CD4-positive, alpha-beta memory T cell (primary cell): ENCODE measurements at regions not wholly inside any gene's neighbourhood (a gene's known extent, or its start where the extent isn't known, plus 50 kb on each side); places are given as distances from the start of the nearest gene placed in this dataset.

Experiments used
- CTCF ChIA-PET: fragments of 350-600 bp; sonication (Branson Sonifier 250); formaldehyde crosslinking; loops from one replicate; lab custom pipeline; 2021; ENCODE audit warnings: inconsistent platforms; ENCODE audit not compliant: partially characterized antibody; lab: Charles Lee
- POLR2A ChIA-PET: fragments of 350-600 bp; sonication (Branson Sonifier 250); formaldehyde crosslinking; loops from one replicate; lab custom pipeline; 2021; ENCODE audit not compliant: partially characterized antibody; lab: Charles Lee
- DNase-seq, 5 donors: peaks; one replicate each; pipeline versions ENCODE4 v3.0.0 to v3.0.0-alpha.2; 2020 to 2022; ENCODE audit warnings: mixed read lengths in 1 of 5
- H3K27ac ChIP-seq: one replicate; pipeline ENCODE4 v1.7.0; 2013; ENCODE audit warnings: low read depth, low read length
- H3K27me3 ChIP-seq: 2 replicates; pipeline ENCODE4 v1.7.0; 2013; ENCODE audit warnings: mild to moderate bottlenecking, low read length, moderate library complexity; ENCODE audit not compliant: insufficient read depth
- H3K36me3 ChIP-seq: 2 replicates; pipeline ENCODE4 v1.7.0; 2013; ENCODE audit warnings: mild to moderate bottlenecking, low read length, moderate library complexity; ENCODE audit not compliant: insufficient read depth
- H3K4me1 ChIP-seq: 2 replicates; pipeline ENCODE4 v1.7.0; 2013; ENCODE audit warnings: mild to moderate bottlenecking, low read length, moderate library complexity; ENCODE audit not compliant: insufficient read depth
- H3K4me3 ChIP-seq, 2 donors: one replicate each; pipeline ENCODE4 v1.7.0; 2013; ENCODE audit warnings: low read length in 2 of 2, mild to moderate bottlenecking in 1 of 2
- H3K9me3 ChIP-seq, 2 donors: one replicate each; pipeline ENCODE4 v1.7.0; 2013; ENCODE audit warnings: low read length in 2 of 2, control low read depth in 1 of 2; ENCODE audit not compliant: control insufficient read depth in 1 of 2
- H3K27ac Mint-ChIP-seq, 7 donors: one replicate each; pipeline ENCODE4 v1.8.0; 2020 to 2021; ENCODE audit warnings: mixed read lengths in 7 of 7, mild to moderate bottlenecking in 6 of 7, inconsistent platforms in 3 of 7, moderate library complexity in 3 of 7
- H3K27me3 Mint-ChIP-seq, 2 donors: one replicate each; pipeline ENCODE4 v1.8.0; 2020 to 2021; ENCODE audit warnings: mixed read lengths in 2 of 2
- H3K36me3 Mint-ChIP-seq, 2 donors: one replicate each; pipeline ENCODE4 v1.8.0; 2020 to 2021; ENCODE audit warnings: mixed read lengths in 2 of 2, inconsistent platforms in 1 of 2, mild to moderate bottlenecking in 1 of 2
- H3K4me1 Mint-ChIP-seq, 4 donors: one replicate each; pipeline ENCODE4 v1.8.0; 2020 to 2021; ENCODE audit warnings: mixed read lengths in 4 of 4, mild to moderate bottlenecking in 1 of 4
- H3K4me3 Mint-ChIP-seq, 8 donors: one replicate each; pipeline ENCODE4 v1.8.0; 2020 to 2021; ENCODE audit warnings: mixed read lengths in 8 of 8, mild to moderate bottlenecking in 7 of 8, moderate library complexity in 6 of 8, inconsistent platforms in 3 of 8
- H3K9me3 Mint-ChIP-seq, 8 donors: one replicate each; pipeline ENCODE4 v1.8.0; 2020 to 2021; ENCODE audit warnings: mixed read lengths in 8 of 8, mild to moderate bottlenecking in 5 of 8, inconsistent platforms in 3 of 8, moderate library complexity in 1 of 8
- intact Hi-C: fragments of 100-400 bp; cut with micrococcal nuclease; formaldehyde crosslinking; loops from one replicate; pipeline ENCODE4 v1.15.1; 2023

DNA sequence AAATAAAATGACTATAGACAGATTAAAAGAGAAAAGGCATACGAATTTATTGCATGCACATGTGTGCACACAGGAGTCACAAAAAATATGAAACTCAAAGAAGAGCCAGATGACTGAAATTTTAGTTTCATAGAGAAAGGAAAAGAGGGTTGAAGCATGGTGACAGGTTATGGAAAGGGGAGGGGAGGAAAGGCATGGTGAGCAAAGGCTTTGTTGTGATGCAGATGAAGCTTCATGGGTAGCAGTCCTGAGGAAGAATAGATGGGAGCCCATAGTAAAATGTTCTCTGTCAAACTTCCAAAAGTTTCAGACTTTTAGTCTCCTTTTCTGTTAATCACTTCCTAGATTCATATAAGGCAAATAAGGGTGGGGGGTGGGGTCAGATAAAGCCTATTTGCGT lies 612.7 kb upstream of the ATP2B1 start:
- H3K4me3 Mint-ChIP-seq, result no peak overlapping the region

DNA sequence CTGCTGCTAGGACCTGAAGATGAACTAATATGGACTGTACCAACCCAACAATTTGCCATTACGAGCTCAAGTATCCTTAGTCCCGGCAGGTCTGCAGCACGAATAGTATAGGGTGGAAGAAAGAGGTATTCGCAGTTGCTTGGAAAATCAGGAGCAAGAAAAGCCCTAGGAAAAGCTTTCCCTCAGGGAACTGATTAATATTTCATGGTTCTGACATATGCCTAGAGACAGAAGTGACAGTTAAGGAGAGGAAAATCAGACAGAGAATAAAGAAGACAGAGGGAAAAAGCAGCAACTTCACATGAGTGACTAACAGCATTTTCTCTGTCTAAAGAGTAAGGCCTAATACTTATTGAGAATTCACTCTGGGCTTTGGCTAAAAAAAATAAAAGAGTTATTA lies 602.9 kb upstream of the ATP2B1 start:
- Histone ChIP-seq H3K36me3 (no peaks in the 10 kb centered on the region), H3K4me1 (no peaks in the 10 kb centered on the region), H3K9me3 (no peaks in the 10 kb centered on the region), H3K27me3 (no peaks in the 10 kb centered on the region), H3K4me3 (no peak overlapping the region), H3K27ac (no peak overlapping the region)
- no peak overlapping the region for H3K4me3 Mint-ChIP-seq
- H3K9me3 Mint-ChIP-seq, result no peaks in the 10 kb centered on the region
- POLR2A ChIA-PET, result no interaction called here
- H3K36me3 Mint-ChIP-seq, result no peaks in the 10 kb centered on the region
- CTCF ChIA-PET, result no interaction called here
- intact Hi-C loops, result no loop called here
- no peaks in the 10 kb centered on the region for H3K4me1 Mint-ChIP-seq
- H3K27me3 Mint-ChIP-seq, result peaks cover 7 to 9% of the 10 kb centered on the region in 2 donors
- no peak overlapping the region for H3K27ac Mint-ChIP-seq
- no peak for DNase-seq

More for the DNA sequence above, 612.7 kb upstream of the ATP2B1 start:
- no peak overlapping the region for H3K27ac ChIP-seq
- Mint-ChIP-seq H3K4me1 (no peaks in the 10 kb centered on the region), H3K36me3 (no peaks in the 10 kb centered on the region), H3K27ac (no peak overlapping the region), H3K27me3 (peaks cover 2% of the 10 kb centered on the region in 2 donors), H3K9me3 (peaks cover 0 to 3% (median 0%) of the 10 kb centered on the region in 8 donors)
- no peak overlapping the region for H3K4me3 ChIP-seq
- POLR2A ChIA-PET, result no interaction called here
- DNase-seq, result no peak
- CTCF ChIA-PET, result no interaction called here
- intact Hi-C loops, result no loop called here
- no peaks in the 10 kb centered on the region for H3K27me3 ChIP-seq
- H3K4me1 ChIP-seq, result no peaks in the 10 kb centered on the region
- H3K9me3 ChIP-seq, result no peaks in the 10 kb centered on the region
- no peaks in the 10 kb centered on the region for H3K36me3 ChIP-seq

DNA sequence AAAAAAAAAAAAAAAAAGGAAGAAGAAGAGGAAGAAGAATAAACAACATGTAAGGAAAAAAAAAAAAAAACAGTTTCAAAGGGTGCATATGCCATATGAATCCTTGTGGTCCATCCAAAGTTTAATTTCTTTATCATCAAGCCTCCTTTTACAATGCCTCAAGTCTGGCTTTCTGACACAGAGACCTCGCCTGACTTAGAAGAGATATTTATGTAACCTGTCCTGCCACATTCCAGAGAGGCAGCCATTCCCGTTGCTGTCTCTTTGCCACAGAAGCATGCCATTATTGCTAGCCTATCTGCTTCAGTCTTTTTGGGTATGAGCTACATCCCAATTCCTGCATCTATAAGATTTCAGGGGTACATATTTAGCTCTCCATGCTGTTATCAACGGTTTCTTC lies 596.7 kb upstream of the ATP2B1 start:
- Mint-ChIP-seq H3K4me1 (no peaks in the 10 kb centered on the region), H3K9me3 (no peaks in the 10 kb centered on the region), H3K27ac (no peak overlapping the region), H3K27me3 (peaks cover 3 to 7% of the 10 kb centered on the region in 2 donors), H3K4me3 (no peak overlapping the region), H3K36me3 (no peaks in the 10 kb centered on the region)
- ChIA-PET POLR2A (no interaction called here), CTCF (no interaction called here)
- intact Hi-C loops, result no loop called here
- H3K36me3 ChIP-seq, result no peaks in the 10 kb centered on the region
- no peaks in the 10 kb centered on the region for H3K27me3 ChIP-seq
- no peaks in the 10 kb centered on the region for H3K4me1 ChIP-seq
- no peaks in the 10 kb centered on the region for H3K9me3 ChIP-seq
- no peak overlapping the region for H3K27ac ChIP-seq
- no peak overlapping the region for H3K4me3 ChIP-seq
- DNase-seq, result no peak

DNA sequence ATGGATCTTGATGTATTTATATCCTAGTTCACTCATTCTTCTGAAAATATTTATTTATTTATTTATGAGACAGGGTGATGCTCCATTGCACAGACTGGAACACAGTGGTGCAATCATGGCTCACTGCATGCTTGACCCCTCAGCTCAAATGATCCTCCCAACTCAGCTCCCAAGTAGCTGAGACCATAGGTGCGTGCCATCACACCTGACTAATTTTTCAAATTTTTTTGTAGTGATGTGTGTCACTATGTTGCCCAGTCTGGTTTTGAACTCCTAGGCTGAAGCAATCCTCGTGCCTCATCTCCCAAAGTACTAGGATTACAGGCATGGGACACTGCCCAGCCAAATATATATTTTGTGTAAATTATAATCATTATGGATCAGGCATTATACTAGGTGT lies 595.6 kb upstream of the ATP2B1 start:
- H3K9me3 ChIP-seq, result no peaks in the 10 kb centered on the region
- no peak for DNase-seq
- no peaks in the 10 kb centered on the region for H3K36me3 ChIP-seq
- H3K27me3 Mint-ChIP-seq, result peaks cover 0 to 7% of the 10 kb centered on the region in 2 donors
- POLR2A ChIA-PET, result no interaction called here
- no peaks in the 10 kb centered on the region for H3K27me3 ChIP-seq
- H3K4me3 Mint-ChIP-seq, result no peak overlapping the region
- peaks cover 0 to 10% (median under 1%) of the 10 kb centered on the region in 4 donors for H3K4me1 Mint-ChIP-seq
- H3K9me3 Mint-ChIP-seq, result no peaks in the 10 kb centered on the region
- H3K36me3 Mint-ChIP-seq, result peaks cover 0 to 3% of the 10 kb centered on the region in 2 donors
- H3K27ac Mint-ChIP-seq, result no peak overlapping the region
- intact Hi-C loops, result no loop called here
- no peak overlapping the region for H3K27ac ChIP-seq
- CTCF ChIA-PET, result no interaction called here
- H3K4me3 ChIP-seq, result no peak overlapping the region
- H3K4me1 ChIP-seq, result no peaks in the 10 kb centered on the region

DNA sequence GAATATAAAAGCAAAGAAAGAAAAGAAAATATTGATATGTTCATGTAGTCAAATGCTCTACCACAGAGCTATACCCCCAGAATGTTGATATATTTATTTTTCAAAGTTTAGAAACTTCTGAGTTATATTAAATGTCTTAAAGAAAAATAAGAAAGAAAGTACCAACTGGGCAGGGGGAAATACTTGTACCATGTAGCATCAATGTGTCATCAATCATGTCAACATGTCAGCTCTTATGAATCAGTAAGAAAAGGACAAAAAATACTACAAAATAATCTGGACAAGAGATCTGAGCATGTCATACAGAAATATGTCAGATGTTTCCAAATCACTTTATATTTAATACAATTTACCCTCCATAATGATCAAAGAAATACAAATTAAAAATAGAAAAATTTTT lies 595.1 kb upstream of the ATP2B1 start:
- intact Hi-C loops, result no loop called here
- peaks cover 0 to 7% of the 10 kb centered on the region in 2 donors for H3K27me3 Mint-ChIP-seq
- CTCF ChIA-PET, result no interaction called here

DNA sequence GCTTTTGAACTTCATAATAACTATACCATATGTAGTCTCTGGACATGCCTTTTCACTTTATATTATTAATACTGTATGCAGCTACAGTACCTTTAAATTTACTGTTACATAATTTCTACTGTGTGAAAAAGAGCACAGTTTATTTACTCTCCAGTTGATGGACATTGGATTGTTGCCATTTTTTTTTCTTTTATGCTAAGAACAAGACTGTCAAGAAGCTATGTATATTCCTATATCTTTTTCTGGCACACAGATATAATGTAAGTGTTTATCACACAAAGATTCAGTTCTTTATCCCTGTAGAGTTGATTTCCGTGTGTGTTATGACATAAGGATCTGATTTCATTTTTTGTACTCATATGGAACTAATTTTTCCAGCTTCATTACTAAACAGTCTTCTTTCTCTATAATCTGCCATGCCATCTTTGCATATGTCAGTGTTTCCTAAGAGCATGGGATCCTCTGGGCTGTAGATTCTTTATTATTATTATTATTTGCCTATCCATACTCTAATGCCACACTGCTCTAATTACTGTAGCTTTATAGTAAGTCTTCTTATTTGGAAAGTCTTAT lies 593.0 kb upstream of the ATP2B1 start:
- Mint-ChIP-seq H3K27me3 (peaks cover 3 to 6% of the 10 kb centered on the region in 2 donors), H3K27ac (no peak overlapping the region), H3K9me3 (no peaks in the 10 kb centered on the region), H3K36me3 (peaks cover 0 to 3% of the 10 kb centered on the region in 2 donors), H3K4me1 (peaks cover 2 to 24% (median 5%) of the 10 kb centered on the region in 4 donors), H3K4me3 (no peak overlapping the region)
- H3K4me3 ChIP-seq, result no peak overlapping the region
- peaks cover 6% of the 10 kb centered on the region for H3K4me1 ChIP-seq
- intact Hi-C loops, result no loop called here
- H3K27ac ChIP-seq, result no peak overlapping the region
- ChIA-PET CTCF (no interaction called here), POLR2A (no interaction called here)
- no peaks in the 10 kb centered on the region for H3K27me3 ChIP-seq
- H3K9me3 ChIP-seq, result no peaks in the 10 kb centered on the region
- DNase-seq, result no peak
- H3K36me3 ChIP-seq, result no peaks in the 10 kb centered on the region

More for the DNA sequence above, 595.1 kb upstream of the ATP2B1 start:
- Mint-ChIP-seq H3K36me3 (peaks cover 0 to 3% of the 10 kb centered on the region in 2 donors), H3K9me3 (no peaks in the 10 kb centered on the region), H3K4me3 (no peak overlapping the region), H3K4me1 (peaks cover 1 to 15% (median 2%) of the 10 kb centered on the region in 4 donors), H3K27ac (no peak overlapping the region)
- no peaks in the 10 kb centered on the region for H3K27me3 ChIP-seq
- no peak overlapping the region for H3K27ac ChIP-seq
- no peaks in the 10 kb centered on the region for H3K36me3 ChIP-seq
- no peaks in the 10 kb centered on the region for H3K9me3 ChIP-seq
- POLR2A ChIA-PET, result no interaction called here
- H3K4me3 ChIP-seq, result no peak overlapping the region
- DNase-seq, result no peak
- H3K4me1 ChIP-seq, result no peaks in the 10 kb centered on the region

DNA sequence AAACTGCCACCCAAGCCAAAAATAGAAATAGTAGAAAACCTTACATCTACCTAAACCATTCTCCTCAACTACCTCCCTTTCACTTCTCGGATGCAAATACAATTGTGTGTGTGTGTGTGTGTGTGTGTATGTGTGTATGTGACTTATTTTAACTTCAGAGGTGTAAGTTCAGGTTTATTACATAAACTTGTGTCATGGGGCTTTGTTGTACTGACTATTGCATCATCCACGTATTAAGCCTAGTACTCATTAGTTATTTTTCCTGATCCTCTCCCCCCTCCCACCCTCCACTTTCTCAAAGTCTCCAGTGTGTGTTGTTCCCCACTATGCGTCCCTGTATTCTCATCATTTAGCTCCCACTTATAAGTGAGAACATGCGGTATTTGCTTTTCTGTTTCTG lies 592.5 kb upstream of the ATP2B1 start:
- Mint-ChIP-seq H3K36me3 (peaks cover 0 to 3% of the 10 kb centered on the region in 2 donors), H3K27me3 (peaks cover 3 to 6% of the 10 kb centered on the region in 2 donors), H3K4me1 (peaks cover 2 to 24% (median 5%) of the 10 kb centered on the region in 4 donors), H3K9me3 (no peaks in the 10 kb centered on the region), H3K27ac (no peak overlapping the region), H3K4me3 (no peak overlapping the region)
- no peaks in the 10 kb centered on the region for H3K36me3 ChIP-seq
- CTCF ChIA-PET, result no interaction called here
- H3K4me3 ChIP-seq, result no peak overlapping the region
- POLR2A ChIA-PET, result no interaction called here
- no peaks in the 10 kb centered on the region for H3K27me3 ChIP-seq
- no peak overlapping the region for H3K27ac ChIP-seq
- intact Hi-C loops, result no loop called here
- H3K4me1 ChIP-seq, result peaks cover 6% of the 10 kb centered on the region
- no peaks in the 10 kb centered on the region for H3K9me3 ChIP-seq
- DNase-seq, result no peak
